ENCODE measurements at regions not wholly inside any gene's neighbourhood (a gene's known extent, or its start where the extent isn't known, plus 50 kb on each side); places are given as distances from the start of the nearest gene placed in this dataset.

GRCh38 chr4:163846008-163846407 is 351.5 kb downstream of the TMA16 start:
- TF ChIP-seq YY1 (IDR thresholded peaks at IDR 0.05; ENCODE audit: insufficient read depth, insufficient read length) = no peak
- TF ChIP-seq ZNF274 (IDR thresholded peaks at IDR 0.05; ENCODE audit: low read depth, low read length) = no peak

Data from NT2/D1 (cell line).